ENCODE measurements at regions not wholly inside any gene's neighbourhood (a gene's known extent, or its start where the extent isn't known, plus 50 kb on each side); places are given as distances from the start of the nearest gene placed in this dataset.
"Not testable (repeated sequence)": the region's sequence is repeated elsewhere in the genome, so short reads cannot be mapped to it uniquely, and the experiment has no call there.

DNA sequence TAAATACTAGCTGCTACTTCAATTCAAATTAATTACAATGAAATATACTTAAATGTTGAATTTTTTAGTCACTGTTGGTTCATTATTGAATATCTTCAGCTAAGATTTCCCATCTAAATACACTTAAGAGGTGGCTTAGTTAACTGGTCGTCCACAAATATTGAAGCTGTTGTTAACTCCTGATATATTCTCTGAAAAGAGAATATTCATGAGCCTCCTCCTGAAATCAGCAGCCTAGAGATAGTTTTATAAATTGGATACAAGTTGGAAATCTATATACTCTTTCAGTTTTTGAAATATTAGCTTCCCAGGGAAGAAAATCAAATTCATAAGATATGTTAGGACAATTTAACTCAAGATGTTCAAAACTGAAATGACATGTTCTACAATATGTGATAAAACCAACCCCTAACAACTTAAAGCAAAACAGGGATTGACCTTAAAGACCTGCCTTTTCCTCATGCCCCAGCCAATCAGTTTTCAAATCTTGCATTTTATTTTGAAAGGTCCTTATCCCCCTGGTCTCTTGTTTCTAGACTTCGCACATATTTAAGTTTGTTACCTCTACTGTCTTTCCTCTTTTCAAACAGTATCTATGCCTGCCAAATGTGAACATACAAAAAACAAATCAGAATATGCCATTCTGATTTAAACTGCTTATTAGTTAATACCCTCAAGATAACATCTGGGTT, 2784.9 kb downstream of the RPIA start:
- H2AFZ ChIP-seq (ENCODE audit: low read length); CTCF ChIA-PET; H3K9me3 ChIP-seq (ENCODE audit: low read length); H3K27ac ChIP-seq (ENCODE audit: low read length); H3K79me2 ChIP-seq (ENCODE audit: low read length); H3K4me2 ChIP-seq (ENCODE audit: low read length); H3K36me3 ChIP-seq (ENCODE audit: low read depth, low read length); POLR2A ChIA-PET (ENCODE audit: unreplicated experiment); BruUV-seq (replicated peaks); H3F3A ChIP-seq (ENCODE audit: low read length, unreplicated experiment); H4K20me1 ChIP-seq (ENCODE audit: low read length); H3K9ac ChIP-seq (ENCODE audit: low read length); H3K4me3 ChIP-seq (ENCODE audit: low read length); H3K4me1 ChIP-seq (ENCODE audit: insufficient read depth, low read length); intact Hi-C loops (cut with micrococcal nuclease); H3K9me2 ChIP-seq (replicated peaks; ENCODE audit: low read length); ATAC-seq: not testable (repeated sequence)
- DNase-seq: peak; percentile 0
- H3K27me3 ChIP-seq (ENCODE audit: low read length): peaks cover 23% of the 10 kb centered on the region

DNA sequence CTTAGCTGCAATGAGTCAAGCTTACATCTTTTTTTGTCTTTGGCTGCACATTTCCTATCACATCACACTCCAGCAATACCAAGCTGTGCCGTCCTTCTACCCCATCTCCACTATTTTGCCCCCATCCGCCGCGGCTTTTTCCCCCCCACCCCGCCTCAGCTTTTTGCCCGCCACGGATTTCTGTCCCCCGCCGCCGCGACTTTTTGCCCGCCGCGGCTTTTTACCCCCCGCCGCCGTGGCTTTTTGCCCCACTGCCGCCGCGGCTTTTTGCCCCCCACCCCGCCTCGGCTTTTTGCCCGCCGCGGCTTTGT, 2785.4 kb downstream of the RPIA start:
- ATAC-seq; intact Hi-C loops (cut with micrococcal nuclease); DNase-seq; H3K9me3 ChIP-seq (ENCODE audit: low read length); H3F3A ChIP-seq (ENCODE audit: low read length, unreplicated experiment); H3K79me2 ChIP-seq (ENCODE audit: low read length); H3K9ac ChIP-seq (ENCODE audit: low read length); H3K4me3 ChIP-seq (ENCODE audit: low read length); POLR2A ChIA-PET (ENCODE audit: unreplicated experiment); H3K4me1 ChIP-seq (ENCODE audit: insufficient read depth, low read length); BruUV-seq (replicated peaks); H2AFZ ChIP-seq (ENCODE audit: low read length); H3K9me2 ChIP-seq (replicated peaks; ENCODE audit: low read length); H3K4me2 ChIP-seq (ENCODE audit: low read length); CTCF ChIA-PET; H3K36me3 ChIP-seq (ENCODE audit: low read depth, low read length); H4K20me1 ChIP-seq (ENCODE audit: low read length); H3K27ac ChIP-seq (ENCODE audit: low read length): not testable (repeated sequence)
- H3K27me3 ChIP-seq (ENCODE audit: low read length): peaks cover 23% of the 10 kb centered on the region

DNA sequence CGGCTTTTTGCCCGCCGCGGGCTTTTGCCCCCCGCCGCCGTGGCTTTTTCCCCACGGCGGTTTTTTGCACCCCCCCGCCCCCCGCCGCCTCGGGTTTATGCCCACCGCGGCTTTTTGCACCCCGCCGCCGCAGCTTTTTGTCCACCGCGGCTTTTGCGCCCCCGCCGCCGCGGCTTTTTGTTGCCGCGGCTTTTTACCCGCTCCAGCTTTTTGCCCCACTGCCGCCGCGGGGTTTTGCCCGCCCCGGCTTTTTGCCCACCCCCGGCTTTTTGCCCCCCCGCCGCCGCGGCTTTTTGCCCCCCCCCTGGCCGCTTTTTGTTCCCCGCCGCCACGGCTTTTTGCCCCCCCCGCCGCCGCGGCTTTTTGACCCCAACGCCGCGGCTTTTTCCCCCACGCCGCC, 2785.8 kb downstream of the RPIA start:
- intact Hi-C loops (cut with micrococcal nuclease); H3K27ac ChIP-seq (ENCODE audit: low read length); H3K9me3 ChIP-seq (ENCODE audit: low read length); H3K79me2 ChIP-seq (ENCODE audit: low read length); H3F3A ChIP-seq (ENCODE audit: low read length, unreplicated experiment); H3K9ac ChIP-seq (ENCODE audit: low read length); BruUV-seq (replicated peaks); H4K20me1 ChIP-seq (ENCODE audit: low read length); POLR2A ChIA-PET (ENCODE audit: unreplicated experiment); ATAC-seq; H3K4me1 ChIP-seq (ENCODE audit: insufficient read depth, low read length); CTCF ChIA-PET; H2AFZ ChIP-seq (ENCODE audit: low read length); H3K36me3 ChIP-seq (ENCODE audit: low read depth, low read length); H3K9me2 ChIP-seq (replicated peaks; ENCODE audit: low read length): not testable (repeated sequence)
- Histone ChIP-seq H3K4me2 (ENCODE audit: low read length) (peak overlapping the region; percentile 87; the same call in 1 of the 2 replicates), H3K4me3 (ENCODE audit: low read length) (peak overlapping the region; percentile 69; the same call in 1 of the 2 replicates), H3K27me3 (ENCODE audit: low read length) (peaks cover 23% of the 10 kb centered on the region)
- peak; percentile 0 for DNase-seq

GRCh38 chr2:91477731-91478672, 2786.5 kb downstream of the RPIA start:
- CTCF ChIA-PET: no interaction called here
- no peak for ATAC-seq
- peak overlapping the region; percentile 90 for H2AFZ ChIP-seq (ENCODE audit: low read length)

GRCh38 chr2:91478851-91479718, 2787.6 kb downstream of the RPIA start:
- H3K9me2 ChIP-seq (replicated peaks; ENCODE audit: low read length); POLR2A ChIA-PET (ENCODE audit: unreplicated experiment); H4K20me1 ChIP-seq (ENCODE audit: low read length); ATAC-seq; H3F3A ChIP-seq (ENCODE audit: low read length, unreplicated experiment); H3K79me2 ChIP-seq (ENCODE audit: low read length); H3K9me3 ChIP-seq (ENCODE audit: low read length); BruUV-seq (replicated peaks); H3K9ac ChIP-seq (ENCODE audit: low read length); intact Hi-C loops (cut with micrococcal nuclease); H3K36me3 ChIP-seq (ENCODE audit: low read depth, low read length); H3K4me1 ChIP-seq (ENCODE audit: insufficient read depth, low read length); H3K27ac ChIP-seq (ENCODE audit: low read length): not testable (repeated sequence)
- H3K27me3 ChIP-seq (ENCODE audit: low read length): peaks cover 23% of the 10 kb centered on the region
- peak; percentile 0 for DNase-seq
- H2AFZ ChIP-seq (ENCODE audit: low read length): peak overlapping the region; percentile 45; the same call in 1 of the 2 replicates
- peak overlapping the region; percentile 69 for H3K4me3 ChIP-seq (ENCODE audit: low read length)
- CTCF ChIA-PET: interaction anchor here (0.5 kb wide), 1 partner anchor 1156 kb away, joined by 10 read pairs; no protein-coding TSS in a partner anchor
- peak overlapping the region; percentile 87 for H3K4me2 ChIP-seq (ENCODE audit: low read length)

More at GRCh38 chr2:91477731-91478672, 2786.5 kb downstream of the RPIA start:
- Histone ChIP-seq H3K9ac (ENCODE audit: low read length) (no peak overlapping the region), H3K27me3 (ENCODE audit: low read length) (peaks cover 23% of the 10 kb centered on the region), H3K4me3 (ENCODE audit: low read length) (peak overlapping the region; percentile 69), H3K4me1 (ENCODE audit: insufficient read depth, low read length) (peaks cover 7% of the 10 kb centered on the region; the same call in 1 of the 2 replicates), H3K9me3 (ENCODE audit: low read length) (no peaks in the 10 kb centered on the region), H3K9me2 (replicated peaks; ENCODE audit: low read length) (no peaks in the 10 kb centered on the region), H3F3A (ENCODE audit: low read length, unreplicated experiment) (no peaks in the 10 kb centered on the region), H4K20me1 (ENCODE audit: low read length) (no peaks in the 10 kb centered on the region), H3K36me3 (ENCODE audit: low read depth, low read length) (no peaks in the 10 kb centered on the region), H3K4me2 (ENCODE audit: low read length) (peak overlapping the region; percentile 87), H3K27ac (ENCODE audit: low read length) (no peak overlapping the region), H3K79me2 (ENCODE audit: low read length) (no peaks in the 10 kb centered on the region)
- peak; percentile 2 for DNase-seq
- no TSS peak for BruUV-seq (replicated peaks)
- TF ChIP-seq EZH2phosphoT487 (IDR thresholded peaks at IDR 0.05; ENCODE audit: borderline replicate concordance, low read length) (peak; percentile 97), EZH2 (IDR thresholded peaks at IDR 0.05; ENCODE audit: low read length, unreplicated experiment) (peak; percentile 100)
- TF ChIP-seq, protein P1, sequence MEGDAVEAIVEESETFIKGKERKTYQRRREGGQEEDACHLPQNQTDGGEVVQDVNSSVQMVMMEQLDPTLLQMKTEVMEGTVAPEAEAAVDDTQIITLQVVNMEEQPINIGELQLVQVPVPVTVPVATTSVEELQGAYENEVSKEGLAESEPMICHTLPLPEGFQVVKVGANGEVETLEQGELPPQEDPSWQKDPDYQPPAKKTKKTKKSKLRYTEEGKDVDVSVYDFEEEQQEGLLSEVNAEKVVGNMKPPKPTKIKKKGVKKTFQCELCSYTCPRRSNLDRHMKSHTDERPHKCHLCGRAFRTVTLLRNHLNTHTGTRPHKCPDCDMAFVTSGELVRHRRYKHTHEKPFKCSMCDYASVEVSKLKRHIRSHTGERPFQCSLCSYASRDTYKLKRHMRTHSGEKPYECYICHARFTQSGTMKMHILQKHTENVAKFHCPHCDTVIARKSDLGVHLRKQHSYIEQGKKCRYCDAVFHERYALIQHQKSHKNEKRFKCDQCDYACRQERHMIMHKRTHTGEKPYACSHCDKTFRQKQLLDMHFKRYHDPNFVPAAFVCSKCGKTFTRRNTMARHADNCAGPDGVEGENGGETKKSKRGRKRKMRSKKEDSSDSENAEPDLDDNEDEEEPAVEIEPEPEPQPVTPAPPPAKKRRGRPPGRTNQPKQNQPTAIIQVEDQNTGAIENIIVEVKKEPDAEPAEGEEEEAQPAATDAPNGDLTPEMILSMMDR (conservative IDR thresholded peaks at IDR 0.05; ENCODE audit: low read depth, low read length): no peak
- intact Hi-C loops (cut with micrococcal nuclease): no loop called here
- POLR2A ChIA-PET (ENCODE audit: unreplicated experiment): no interaction called here
